Upper lobe of right lung (tissue), 1 donor: ENCODE measurements at regions not wholly inside any gene's neighbourhood (a gene's known extent, or its start where the extent isn't known, plus 50 kb on each side); places are given as distances from the start of the nearest gene placed in this dataset.

Experiments used
- ATAC-seq: fragments of 200-7000 bp; cut with Tn5 transposase; one replicate; pipeline ENCODE4 v1.9.1; 2020; ENCODE audit warnings: mild to moderate bottlenecking, moderate library complexity
- DNase-seq: peaks from one replicate; pipeline ENCODE4 v3.0.0-alpha.2; 2020
- H3K27ac ChIP-seq: fragments of 200-600 bp; one replicate; pipeline ENCODE4 v1.8.0; 2022
- H3K27me3 ChIP-seq: fragments of 200-600 bp; one replicate; pipeline ENCODE4 v1.8.0; 2022; ENCODE audit warnings: mild to moderate bottlenecking
- H3K36me3 ChIP-seq: fragments of 200-600 bp; one replicate; pipeline ENCODE4 v1.8.0; 2022
- H3K4me1 ChIP-seq: fragments of 200-600 bp; one replicate; pipeline ENCODE4 v1.8.0; 2022
- H3K4me3 ChIP-seq: fragments of 200-600 bp; one replicate; pipeline ENCODE4 v1.8.0; 2022; ENCODE audit warnings: mild to moderate bottlenecking
- H3K9me3 ChIP-seq: fragments of 200-600 bp; one replicate; pipeline ENCODE4 v1.8.0; 2022
- intact Hi-C: fragments of 100-400 bp; cut with DNase I; formaldehyde crosslinking; loops from one replicate; pipeline ENCODE4 v1.11.0; 2022
- TF ChIP-seq, protein P1 (sequence below): fragments of 200-600 bp; IDR thresholded peaks from one replicate; pipeline ENCODE4 v1.8.0; 2022; ENCODE audit warnings: antibody characterized with exemption
- donor health status: DM: no; HTN: yes; CAD: no; lungs with severe emphysema.

DNA sequence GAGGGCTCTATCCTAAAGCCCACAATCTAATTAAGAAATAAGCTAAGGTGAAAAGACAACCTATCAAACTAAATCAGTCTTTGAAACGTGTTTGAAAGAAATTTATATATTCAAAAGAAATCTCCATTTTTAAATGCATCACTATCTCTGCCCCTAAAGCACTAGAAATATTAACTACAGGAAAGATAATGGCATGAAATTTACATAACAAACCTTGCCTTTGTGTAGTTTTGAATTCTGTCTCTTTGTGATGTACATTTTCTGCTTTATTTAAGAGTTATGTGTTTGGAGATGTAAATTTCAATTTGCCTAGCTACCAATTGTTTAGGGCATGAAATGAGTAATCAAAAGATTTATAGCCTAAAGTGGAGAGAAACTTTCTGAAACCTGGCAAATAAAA is 286.1 kb upstream of the TBX22 start:
- no peaks in the 10 kb centered on the region for H3K27me3 ChIP-seq
- no peaks in the 10 kb centered on the region for H3K4me1 ChIP-seq
- TF ChIP-seq, protein P1, sequence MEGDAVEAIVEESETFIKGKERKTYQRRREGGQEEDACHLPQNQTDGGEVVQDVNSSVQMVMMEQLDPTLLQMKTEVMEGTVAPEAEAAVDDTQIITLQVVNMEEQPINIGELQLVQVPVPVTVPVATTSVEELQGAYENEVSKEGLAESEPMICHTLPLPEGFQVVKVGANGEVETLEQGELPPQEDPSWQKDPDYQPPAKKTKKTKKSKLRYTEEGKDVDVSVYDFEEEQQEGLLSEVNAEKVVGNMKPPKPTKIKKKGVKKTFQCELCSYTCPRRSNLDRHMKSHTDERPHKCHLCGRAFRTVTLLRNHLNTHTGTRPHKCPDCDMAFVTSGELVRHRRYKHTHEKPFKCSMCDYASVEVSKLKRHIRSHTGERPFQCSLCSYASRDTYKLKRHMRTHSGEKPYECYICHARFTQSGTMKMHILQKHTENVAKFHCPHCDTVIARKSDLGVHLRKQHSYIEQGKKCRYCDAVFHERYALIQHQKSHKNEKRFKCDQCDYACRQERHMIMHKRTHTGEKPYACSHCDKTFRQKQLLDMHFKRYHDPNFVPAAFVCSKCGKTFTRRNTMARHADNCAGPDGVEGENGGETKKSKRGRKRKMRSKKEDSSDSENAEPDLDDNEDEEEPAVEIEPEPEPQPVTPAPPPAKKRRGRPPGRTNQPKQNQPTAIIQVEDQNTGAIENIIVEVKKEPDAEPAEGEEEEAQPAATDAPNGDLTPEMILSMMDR, result no peak
- intact Hi-C loops, result no loop called here
- no peaks in the 10 kb centered on the region for H3K36me3 ChIP-seq
- ATAC-seq (no peak), DNase-seq (no peak)
- no peak overlapping the region for H3K27ac ChIP-seq
- H3K4me3 ChIP-seq, result no peak overlapping the region
- H3K9me3 ChIP-seq, result no peaks in the 10 kb centered on the region
